SKM-1 (cell line): ENCODE measurements at regions not wholly inside any gene's neighbourhood (a gene's known extent, or its start where the extent isn't known, plus 50 kb on each side); places are given as distances from the start of the nearest gene placed in this dataset.
"Not testable (repeated sequence)": the region's sequence is repeated elsewhere in the genome, so short reads cannot be mapped to it uniquely, and the experiment has no call there.

Experiments
- DNase-seq: peaks from one replicate; lab custom pipeline; 2025; ENCODE audit not compliant: unreplicated experiment; lab: John Stamatoyannopoulos, UW

- no peak for DNase-seq
These were observed 325.5 kb upstream of the MEIS1 start for GRCh38 chr2:66109419-66109818.

GRCh38 chr2:66105066-66105753, 329.7 kb upstream of the MEIS1 start:
- DNase-seq, result no peak

GRCh38 chr2:66103581-66103980, 331.3 kb upstream of the MEIS1 start:
- no peak for DNase-seq

- DNase-seq, result no peak
These were observed 333.7 kb upstream of the MEIS1 start for GRCh38 chr2:66101206-66101605.

GRCh38 chr2:66095820-66096345, 339.0 kb upstream of the MEIS1 start:
- DNase-seq, result no peak

GRCh38 chr2:66094689-66095088, 340.2 kb upstream of the MEIS1 start:
- DNase-seq, result not testable (repeated sequence)

- DNase-seq, result no peak
These were observed 341.6 kb upstream of the MEIS1 start for GRCh38 chr2:66093371-66093770.

- DNase-seq, result no peak
These were observed 349.9 kb upstream of the MEIS1 start for GRCh38 chr2:66084948-66085590.

- DNase-seq, result no peak
These were observed 352.3 kb upstream of the MEIS1 start for GRCh38 chr2:66082581-66082980.

- DNase-seq, result no peak
These were observed 354.8 kb upstream of the MEIS1 start for GRCh38 chr2:66080127-66080526.

- DNase-seq, result no peak
These were observed 361.8 kb upstream of the MEIS1 start for GRCh38 chr2:66073172-66073571.

GRCh38 chr2:66070721-66071602, 364.0 kb upstream of the MEIS1 start:
- no peak for DNase-seq

- DNase-seq, result no peak
These were observed 364.8 kb upstream of the MEIS1 start for GRCh38 chr2:66069937-66070720.

- DNase-seq, result no peak
These were observed 368.9 kb upstream of the MEIS1 start for GRCh38 chr2:66066032-66066431.

- DNase-seq, result no peak
These were observed 375.6 kb upstream of the MEIS1 start for GRCh38 chr2:66059332-66059731.

GRCh38 chr2:66058675-66059074, 376.2 kb upstream of the MEIS1 start:
- DNase-seq, result no peak

- DNase-seq, result no peak
These were observed 377.1 kb upstream of the MEIS1 start for GRCh38 chr2:66057844-66058243.

- no peak for DNase-seq
These were observed 384.5 kb upstream of the MEIS1 start for GRCh38 chr2:66050392-66050791.

GRCh38 chr2:66048667-66049066, 386.3 kb upstream of the MEIS1 start:
- DNase-seq, result no peak

- DNase-seq, result no peak
These were observed 392.8 kb upstream of the MEIS1 start for GRCh38 chr2:66041902-66042657.
